ENCODE measurements at regions not wholly inside any gene's neighbourhood (a gene's known extent, or its start where the extent isn't known, plus 50 kb on each side); places are given as distances from the start of the nearest gene placed in this dataset.

GRCh38 chr3:69647081-69647480, 92.2 kb upstream of the MITF start:
- Histone ChIP-seq H3K27ac (ENCODE audit: low read depth in 2 of 2, low read length in 1 of 2) (no peak overlapping the region), H3K4me3 (ENCODE audit: low read depth in 2 of 2, low read length in 1 of 2) (no peak overlapping the region), H3K9me3 (no peaks in the 10 kb centered on the region), H3F3A (replicated peaks; ENCODE audit: insufficient read depth) (peaks cover 4% of the 10 kb centered on the region), H3K4me1 (ENCODE audit: control insufficient read depth in 1 of 2, insufficient read depth in 2 of 2, low read depth in 1 of 2, low read length in 1 of 2) (peaks cover 4% of the 10 kb centered on the region in 2 experiments; a peak in 3 of 4 replicates), H3K79me2 (ENCODE audit: insufficient read depth) (no peaks in the 10 kb centered on the region), H3K9me2 (no peaks in the 10 kb centered on the region), H4K20me1 (ENCODE audit: insufficient read depth) (no peaks in the 10 kb centered on the region), H3K36me3 (replicated peaks in 1 of 2; ENCODE audit: control insufficient read depth in 1 of 2, insufficient read depth in 2 of 2, low read length in 1 of 2) (no peaks in the 10 kb centered on the region), H3K4me2 (no peak overlapping the region), H3K27me3 (ENCODE audit: insufficient read depth) (no peaks in the 10 kb centered on the region), H2AFZ (ENCODE audit: low read depth) (no peak overlapping the region), H3K9ac (no peak overlapping the region)
- POLR2A ChIA-PET, result no interaction called here
- WGBS (ENCODE audit: low lambda C conversion rate), result 76% methylated on average over 3 of the region's 3 CpGs
- CTCF ChIA-PET, result no interaction called here
- no peak for DNase-seq
- no peak for TF ChIP-seq TCF12 (IDR thresholded peaks at IDR 0.05)

- TF ChIP-seq, protein P1, sequence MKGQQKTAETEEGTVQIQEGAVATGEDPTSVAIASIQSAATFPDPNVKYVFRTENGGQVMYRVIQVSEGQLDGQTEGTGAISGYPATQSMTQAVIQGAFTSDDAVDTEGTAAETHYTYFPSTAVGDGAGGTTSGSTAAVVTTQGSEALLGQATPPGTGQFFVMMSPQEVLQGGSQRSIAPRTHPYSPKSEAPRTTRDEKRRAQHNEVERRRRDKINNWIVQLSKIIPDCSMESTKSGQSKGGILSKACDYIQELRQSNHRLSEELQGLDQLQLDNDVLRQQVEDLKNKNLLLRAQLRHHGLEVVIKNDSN (IDR thresholded peaks at IDR 0.05; ENCODE audit: borderline replicate concordance, low read depth), result no peak
- TF ChIP-seq RAD21 (IDR thresholded peaks at IDR 0.05; ENCODE audit: low read length), result no peak
- TF ChIP-seq RFX5 (IDR thresholded peaks at IDR 0.05; ENCODE audit: low read length), result no peak
- TF ChIP-seq RCOR1 (IDR thresholded peaks at IDR 0.05; ENCODE audit: low read length), result no peak
- no peak for TF ChIP-seq GABPA (IDR thresholded peaks at IDR 0.05; ENCODE audit: low read depth)
- no peak for TF ChIP-seq SMC3 (IDR thresholded peaks at IDR 0.05; ENCODE audit: low read depth, low read length)
- TF ChIP-seq POLR2AphosphoS5 (IDR thresholded peaks at IDR 0.05; ENCODE audit: low read depth, low read length), result no peak
- TF ChIP-seq RXRA (IDR thresholded peaks at IDR 0.05; ENCODE audit: borderline replicate concordance, low read depth), result no peak
- no peak for TF ChIP-seq FOXJ3 (CRISPR knock-in tag; IDR thresholded peaks at IDR 0.05)
- no peak for TF ChIP-seq SIN3A (IDR thresholded peaks at IDR 0.05; ENCODE audit: borderline replicate concordance, low read depth, low read length)
- TF ChIP-seq TAF1 (IDR thresholded peaks at IDR 0.05; ENCODE audit: borderline replicate concordance, low read depth, low read length), result no peak
- TF ChIP-seq MEF2A (IDR thresholded peaks at IDR 0.05; ENCODE audit: borderline replicate concordance, low read depth), result no peak
- no peak for TF ChIP-seq CHD2 (IDR thresholded peaks at IDR 0.05; ENCODE audit: low read length, partially characterized antibody)
- TF ChIP-seq GATA2 (CRISPR knock-in tag; IDR thresholded peaks at IDR 0.05), result no peak
- TF ChIP-seq TEAD4 (IDR thresholded peaks at IDR 0.05; ENCODE audit: borderline replicate concordance, insufficient read depth), result no peak
- TF ChIP-seq, protein P2, sequence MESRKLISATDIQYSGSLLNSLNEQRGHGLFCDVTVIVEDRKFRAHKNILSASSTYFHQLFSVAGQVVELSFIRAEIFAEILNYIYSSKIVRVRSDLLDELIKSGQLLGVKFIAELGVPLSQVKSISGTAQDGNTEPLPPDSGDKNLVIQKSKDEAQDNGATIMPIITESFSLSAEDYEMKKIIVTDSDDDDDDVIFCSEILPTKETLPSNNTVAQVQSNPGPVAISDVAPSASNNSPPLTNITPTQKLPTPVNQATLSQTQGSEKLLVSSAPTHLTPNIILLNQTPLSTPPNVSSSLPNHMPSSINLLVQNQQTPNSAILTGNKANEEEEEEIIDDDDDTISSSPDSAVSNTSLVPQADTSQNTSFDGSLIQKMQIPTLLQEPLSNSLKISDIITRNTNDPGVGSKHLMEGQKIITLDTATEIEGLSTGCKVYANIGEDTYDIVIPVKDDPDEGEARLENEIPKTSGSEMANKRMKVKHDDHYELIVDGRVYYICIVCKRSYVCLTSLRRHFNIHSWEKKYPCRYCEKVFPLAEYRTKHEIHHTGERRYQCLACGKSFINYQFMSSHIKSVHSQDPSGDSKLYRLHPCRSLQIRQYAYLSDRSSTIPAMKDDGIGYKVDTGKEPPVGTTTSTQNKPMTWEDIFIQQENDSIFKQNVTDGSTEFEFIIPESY (IDR thresholded peaks at IDR 0.05; ENCODE audit: borderline replicate concordance, low read depth), result no peak
- no peak for TF ChIP-seq TCF12 (IDR thresholded peaks at IDR 0.05)
- no peak for TF ChIP-seq MXI1 (IDR thresholded peaks at IDR 0.05; ENCODE audit: low read depth, low read length)
- CTCF ChIA-PET, result no interaction called here
- POLR2A ChIA-PET, result no interaction called here
Measured at GRCh38 chr3:69646287-69647067, 92.8 kb upstream of the MITF start.

More at GRCh38 chr3:69646287-69647067, 92.8 kb upstream of the MITF start:
- Histone ChIP-seq H2AFZ (ENCODE audit: low read depth) (no peak overlapping the region), H3K9me3 (no peaks in the 10 kb centered on the region), H3K4me3 (ENCODE audit: low read depth in 2 of 2, low read length in 1 of 2) (no peak overlapping the region), H3K27me3 (ENCODE audit: insufficient read depth) (no peaks in the 10 kb centered on the region), H3K36me3 (replicated peaks in 1 of 2; ENCODE audit: control insufficient read depth in 1 of 2, insufficient read depth in 2 of 2, low read length in 1 of 2) (no peaks in the 10 kb centered on the region), H3K4me2 (no peak overlapping the region), H3K9ac (no peak overlapping the region), H3K79me2 (ENCODE audit: insufficient read depth) (no peaks in the 10 kb centered on the region), H3K4me1 (ENCODE audit: control insufficient read depth in 1 of 2, insufficient read depth in 2 of 2, low read depth in 1 of 2, low read length in 1 of 2) (peaks cover 4% of the 10 kb centered on the region in 2 experiments; a peak in 3 of 4 replicates), H3K27ac (ENCODE audit: low read depth in 2 of 2, low read length in 1 of 2) (no peak overlapping the region), H4K20me1 (ENCODE audit: insufficient read depth) (no peaks in the 10 kb centered on the region), H3K9me2 (no peaks in the 10 kb centered on the region), H3F3A (replicated peaks; ENCODE audit: insufficient read depth) (peaks cover 4% of the 10 kb centered on the region)
- DNase-seq, result no peak
- 63% methylated on average over 13 of the region's 14 CpGs for WGBS (ENCODE audit: low lambda C conversion rate)

All from SK-N-SH (cell line).